Ammon's horn (tissue), 1 donor: ENCODE measurements at regions not wholly inside any gene's neighbourhood (a gene's known extent, or its start where the extent isn't known, plus 50 kb on each side); places are given as distances from the start of the nearest gene placed in this dataset.
"Not testable (repeated sequence)": the region's sequence is repeated elsewhere in the genome, so short reads cannot be mapped to it uniquely, and the experiment has no call there.

ENCODE experiments used
- DNase-seq: peaks from one replicate; pipeline ENCODE4 v3.0.0-alpha.2; 2016; ENCODE audit warnings: low spot score

GRCh38 chrX:1140236-1140681 is 72.2 kb downstream of the CRLF2 start:
- no peak for DNase-seq

- DNase-seq = no peak
Observed at GRCh38 chrX:1139185-1139500, 73.3 kb downstream of the CRLF2 start.

- no peak for DNase-seq
Observed at GRCh38 chrX:1138476-1139184, 73.8 kb downstream of the CRLF2 start.

GRCh38 chrX:1137531-1137930 is 74.9 kb downstream of the CRLF2 start:
- DNase-seq = no peak

- not testable (repeated sequence) for DNase-seq
Observed at GRCh38 chrX:1136582-1136981, 75.9 kb downstream of the CRLF2 start.

- DNase-seq = no peak
Observed at GRCh38 chrX:1134976-1135375, 77.5 kb downstream of the CRLF2 start.

GRCh38 chrX:1134156-1134555 is 78.3 kb downstream of the CRLF2 start:
- DNase-seq = no peak

GRCh38 chrX:1126738-1127137 is 85.7 kb downstream of the CRLF2 start:
- DNase-seq = no peak

GRCh38 chrX:1124531-1124930 is 87.9 kb downstream of the CRLF2 start:
- peak; percentile 9 for DNase-seq

GRCh38 chrX:1122851-1123250 is 89.6 kb downstream of the CRLF2 start:
- DNase-seq = not testable (repeated sequence)

- DNase-seq = no peak
Observed at GRCh38 chrX:1119275-1119674, 93.2 kb downstream of the CRLF2 start.

GRCh38 chrX:1118572-1119199 is 93.8 kb downstream of the CRLF2 start:
- no peak for DNase-seq

- not testable (repeated sequence) for DNase-seq
Observed at GRCh38 chrX:1115411-1115810, 97.0 kb downstream of the CRLF2 start.

- no peak for DNase-seq
Observed at GRCh38 chrX:1112321-1112720, 100.1 kb downstream of the CRLF2 start.

- no peak for DNase-seq
Observed at GRCh38 chrX:1111601-1112300, 100.7 kb downstream of the CRLF2 start.

- no peak for DNase-seq
Observed at GRCh38 chrX:1109580-1110119, 102.8 kb downstream of the CRLF2 start.

GRCh38 chrX:1108501-1109445 is 103.7 kb downstream of the CRLF2 start:
- no peak for DNase-seq

GRCh38 chrX:1106478-1107210 is 105.8 kb downstream of the CRLF2 start:
- DNase-seq = no peak

- DNase-seq = no peak
Observed at GRCh38 chrX:1105671-1106419, 106.6 kb downstream of the CRLF2 start.

- DNase-seq = not testable (repeated sequence)
Observed at GRCh38 chrX:1105031-1105430, 107.4 kb downstream of the CRLF2 start.
